NCI-H2227 (cell line): ENCODE measurements at regions not wholly inside any gene's neighbourhood (a gene's known extent, or its start where the extent isn't known, plus 50 kb on each side); places are given as distances from the start of the nearest gene placed in this dataset.

Experiments
- DNase-seq: peaks from one replicate; lab custom pipeline; 2025; ENCODE audit not compliant: unreplicated experiment; lab: John Stamatoyannopoulos, UW

DNA sequence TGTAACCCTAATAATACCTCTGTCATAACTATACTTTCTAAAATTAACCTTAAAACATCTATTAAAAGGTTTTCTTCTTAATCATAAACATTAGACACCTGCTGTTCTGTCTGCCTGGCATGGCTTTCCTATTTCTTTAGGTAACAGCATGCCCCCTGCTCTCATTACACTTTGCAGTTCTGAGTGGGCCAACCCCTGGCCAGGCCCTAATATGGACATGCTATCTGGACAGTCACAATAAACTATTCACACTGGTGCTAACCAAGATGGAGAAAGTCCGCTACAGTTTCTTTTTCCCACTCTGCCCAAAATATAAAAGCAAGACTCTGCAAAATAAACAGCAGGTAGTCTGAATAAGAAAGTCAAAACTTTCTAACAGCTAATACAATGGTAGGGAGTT is 84.0 kb downstream of the ELAPOR2 start:
- DNase-seq: no peak

- DNase-seq: no peak
These were observed 87.4 kb downstream of the ELAPOR2 start for GRCh38 chr7:86972072-86972471.

DNA sequence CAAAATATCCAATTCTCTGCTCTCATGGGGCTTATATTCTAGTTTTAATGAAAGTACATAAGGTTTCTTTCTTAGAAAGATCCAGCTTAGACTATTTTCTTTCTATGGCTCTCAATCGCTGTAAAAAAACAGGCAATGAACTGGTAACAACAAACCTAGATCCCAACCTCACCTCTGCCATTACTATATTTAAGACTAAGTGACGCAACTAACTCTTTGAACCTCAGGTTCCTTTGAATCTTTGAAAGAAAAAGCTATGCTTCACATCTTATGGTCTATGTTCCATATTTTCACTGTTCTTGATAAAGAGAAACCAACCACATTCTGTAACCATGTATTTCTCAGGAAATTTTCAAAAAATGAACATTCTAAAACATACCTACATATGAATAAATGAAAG is 88.5 kb downstream of the ELAPOR2 start:
- no peak for DNase-seq

- no peak for DNase-seq
These were observed 88.9 kb downstream of the ELAPOR2 start for GRCh38 chr7:86970547-86970946.

DNA sequence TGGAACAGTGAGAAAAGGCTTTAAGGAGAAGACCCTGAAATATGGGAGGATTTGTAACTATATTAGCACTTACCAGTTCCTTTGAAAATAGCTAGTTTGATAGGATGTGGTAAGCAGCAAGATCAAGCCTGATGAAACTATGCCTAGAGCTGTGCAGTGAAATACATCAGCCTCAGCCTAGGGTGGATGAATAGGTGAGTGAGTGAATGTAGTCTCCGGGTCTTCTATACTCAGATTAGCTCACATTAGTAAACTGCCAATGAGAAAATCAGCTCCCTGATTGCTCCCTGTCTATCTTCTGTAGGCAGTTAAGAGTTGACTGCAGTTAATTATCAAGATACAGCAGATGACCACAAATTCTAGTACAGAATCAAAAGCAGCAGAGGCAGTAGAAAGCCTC is 89.6 kb downstream of the ELAPOR2 start:
- no peak for DNase-seq

- no peak for DNase-seq
These were observed 90.8 kb downstream of the ELAPOR2 start for GRCh38 chr7:86968618-86969017.

DNA sequence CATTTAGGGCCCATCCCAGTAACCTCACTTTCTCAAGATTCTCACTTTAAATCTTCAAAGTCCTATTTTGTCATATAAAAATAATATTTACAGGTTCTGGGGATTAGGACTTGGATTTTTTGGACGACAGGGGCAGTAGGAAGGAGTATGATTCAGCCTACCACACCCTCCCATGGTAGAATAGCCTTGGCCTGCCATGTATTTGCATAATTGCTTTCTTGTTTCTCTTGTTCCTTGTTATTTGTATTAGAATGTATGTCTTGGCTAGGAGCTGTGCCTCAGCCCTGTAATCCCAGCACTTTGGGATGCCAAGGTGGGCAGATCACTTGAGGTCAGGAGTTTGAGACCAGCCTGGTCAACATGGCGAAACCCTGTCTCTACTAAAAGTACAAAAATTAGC is 92.5 kb downstream of the ELAPOR2 start:
- no peak for DNase-seq

- DNase-seq: no peak
These were observed 93.7 kb downstream of the ELAPOR2 start for GRCh38 chr7:86965727-86966120.

- DNase-seq: no peak
These were observed 94.3 kb downstream of the ELAPOR2 start for GRCh38 chr7:86964973-86965726.

- no peak for DNase-seq
These were observed 95.7 kb downstream of the ELAPOR2 start for GRCh38 chr7:86963599-86964230.

- no peak for DNase-seq
These were observed 96.8 kb downstream of the ELAPOR2 start for GRCh38 chr7:86962623-86963022.

- DNase-seq: no peak
These were observed 97.8 kb downstream of the ELAPOR2 start for GRCh38 chr7:86961686-86962085.

DNA sequence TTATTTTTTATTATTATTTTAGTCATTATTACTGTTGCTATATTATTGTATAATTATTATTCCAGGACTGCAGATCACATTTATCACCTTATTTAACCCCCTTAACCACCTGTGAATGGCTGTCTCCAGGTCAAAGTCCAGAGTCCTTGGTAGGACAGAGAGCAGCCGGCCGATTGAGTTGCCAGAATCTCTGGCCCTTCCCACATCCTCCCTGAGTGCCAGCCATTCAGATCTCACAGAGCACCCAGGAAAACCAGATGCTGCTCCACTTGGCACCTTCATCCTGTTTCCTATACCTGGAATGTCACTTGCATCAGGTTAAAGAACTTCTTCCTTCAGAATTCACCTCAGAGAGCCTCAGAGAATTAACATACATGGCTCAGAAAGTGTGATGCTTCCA is 101.1 kb downstream of the ELAPOR2 start:
- no peak for DNase-seq

GRCh38 chr7:86956567-86956966 is 102.9 kb downstream of the ELAPOR2 start:
- no peak for DNase-seq

DNA sequence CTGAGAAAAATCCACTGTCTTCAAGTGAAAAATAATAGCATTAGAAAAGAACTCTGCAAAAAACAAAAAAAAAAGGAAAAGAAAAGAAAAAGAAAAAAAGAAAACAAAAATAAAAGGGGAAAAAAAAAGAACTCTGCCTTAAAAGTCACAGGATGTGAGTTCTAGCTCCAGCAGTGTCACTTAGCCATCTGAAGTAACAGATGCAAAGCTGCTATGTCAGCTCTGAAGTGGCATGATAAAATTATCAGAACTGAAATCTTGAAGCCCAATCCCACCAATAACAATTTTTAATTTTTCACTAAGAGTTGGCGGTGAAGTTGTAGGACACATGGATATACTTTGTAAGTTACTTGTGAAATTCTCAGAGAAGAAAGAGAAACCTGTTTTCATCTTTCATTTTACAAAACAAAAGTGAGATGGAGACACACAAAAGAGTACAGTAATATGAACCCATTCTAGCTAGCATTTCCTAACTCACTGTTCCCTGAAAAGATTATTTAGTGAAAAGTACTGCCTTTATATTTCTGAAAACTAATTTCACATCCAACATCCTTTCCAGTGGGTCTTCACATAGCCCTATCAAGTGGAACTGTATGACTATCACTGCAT is 103.5 kb downstream of the ELAPOR2 start:
- DNase-seq: no peak

DNA sequence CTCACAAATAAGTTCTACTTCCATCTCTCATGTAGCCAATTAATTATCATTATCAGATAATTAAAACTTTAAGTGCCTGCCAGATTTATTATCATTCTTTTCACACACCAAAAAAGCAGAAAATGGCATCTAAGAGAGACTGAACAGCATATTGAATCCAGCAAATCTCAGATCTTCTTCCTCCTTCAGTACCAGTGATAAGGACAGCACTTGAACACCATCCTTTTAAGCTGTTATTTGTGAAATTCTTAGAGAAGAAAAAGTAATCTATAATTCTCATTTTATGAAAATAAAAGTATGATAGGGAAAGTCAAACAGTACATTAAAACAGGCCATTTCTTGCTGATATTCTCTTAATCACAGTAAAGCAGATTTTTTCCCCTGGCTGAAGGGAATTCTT is 104.5 kb downstream of the ELAPOR2 start:
- DNase-seq: no peak

DNA sequence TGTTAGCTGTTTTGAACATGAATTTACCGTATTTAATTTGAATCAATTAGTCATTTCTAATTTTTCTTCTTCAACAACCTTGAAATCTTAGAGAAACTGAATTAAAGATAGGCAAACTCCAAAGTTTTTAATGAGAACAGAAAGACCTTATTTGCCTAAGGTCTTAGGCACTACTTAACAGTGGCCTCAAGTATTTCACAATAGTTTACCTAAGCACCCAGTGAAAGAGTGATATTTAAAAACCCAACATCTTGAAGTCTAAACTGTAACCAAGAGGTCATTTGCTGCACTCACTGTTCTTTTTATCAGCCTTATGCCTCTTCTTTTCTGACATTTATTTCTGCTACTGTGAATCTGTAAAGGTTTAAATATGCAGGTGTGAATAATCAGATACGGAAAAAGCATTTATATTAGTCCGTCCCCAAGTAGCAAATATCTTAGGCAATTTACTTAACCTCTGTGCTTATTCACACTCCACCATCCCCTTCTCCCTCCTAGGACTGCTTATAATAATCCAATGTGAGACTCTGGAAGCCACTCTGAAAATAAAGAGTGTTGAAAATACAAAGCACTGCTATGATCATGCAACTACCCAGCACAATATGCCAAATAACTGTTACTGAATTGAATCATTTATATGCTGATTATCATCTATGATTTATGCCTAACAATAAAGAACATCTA is 105.7 kb downstream of the ELAPOR2 start:
- no peak for DNase-seq

GRCh38 chr7:86953219-86953618 is 106.2 kb downstream of the ELAPOR2 start:
- DNase-seq: no peak

GRCh38 chr7:86951895-86952294 is 107.6 kb downstream of the ELAPOR2 start:
- no peak for DNase-seq

GRCh38 chr7:86950944-86951343 is 108.5 kb downstream of the ELAPOR2 start:
- no peak for DNase-seq

- no peak for DNase-seq
These were observed 109.1 kb downstream of the ELAPOR2 start for GRCh38 chr7:86950360-86950759.

GRCh38 chr7:86949779-86950260 is 109.6 kb downstream of the ELAPOR2 start:
- no peak for DNase-seq
